NCI-H128 (cell line): ENCODE measurements at regions not wholly inside any gene's neighbourhood (a gene's known extent, or its start where the extent isn't known, plus 50 kb on each side); places are given as distances from the start of the nearest gene placed in this dataset.

Experiments used
- DNase-seq: peaks from one replicate; lab custom pipeline; 2025; ENCODE audit not compliant: unreplicated experiment; lab: John Stamatoyannopoulos, UW

DNA sequence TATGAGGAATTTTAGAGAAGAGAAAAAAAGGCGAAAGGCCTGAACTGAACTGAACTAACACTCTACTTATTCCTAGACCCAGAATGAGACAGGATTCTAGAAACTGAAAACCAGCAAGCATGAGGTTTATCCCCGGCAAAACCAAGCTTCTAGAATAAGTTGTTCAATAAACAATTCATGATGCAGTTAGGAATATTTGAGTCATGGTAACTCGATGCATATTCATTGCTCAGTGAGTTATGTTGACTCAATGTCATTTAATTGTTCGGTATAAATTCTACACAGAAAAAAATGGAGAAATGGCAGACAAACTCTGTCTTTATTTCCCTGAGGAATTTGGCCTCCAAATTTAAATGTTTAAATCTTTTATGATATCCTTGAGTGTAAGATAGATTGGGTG, 321.5 kb downstream of the SATB2 start:
- DNase-seq, result no peak

GRCh38 chr2:199131876-199132275, 325.9 kb downstream of the SATB2 start:
- no peak for DNase-seq

DNA sequence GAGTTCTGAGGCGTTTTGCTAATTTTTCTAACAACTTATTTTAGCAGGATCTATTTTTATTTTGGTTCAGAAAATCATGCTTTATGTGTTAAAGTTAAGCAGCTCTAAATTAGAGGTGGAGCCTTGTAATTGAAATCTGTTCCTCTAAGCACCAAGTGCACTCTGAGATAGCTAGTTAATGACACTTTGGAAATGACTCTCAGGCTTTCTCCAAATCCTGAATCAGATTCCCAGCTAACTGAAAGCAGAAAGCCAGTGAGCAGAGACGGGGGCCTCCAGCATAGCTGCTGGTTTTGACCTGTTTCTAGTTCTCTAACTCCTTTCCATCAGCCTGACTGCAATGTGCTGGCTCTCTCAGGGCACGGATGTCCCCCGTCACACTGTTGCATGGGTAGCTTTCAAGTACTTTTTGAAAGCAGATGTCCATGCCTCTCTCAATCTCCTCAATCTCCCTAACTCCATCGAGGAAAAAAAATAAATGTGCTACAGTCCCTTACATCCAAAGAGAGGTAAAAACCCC, 326.5 kb downstream of the SATB2 start:
- no peak for DNase-seq

- DNase-seq, result no peak
These were observed 327.2 kb downstream of the SATB2 start for GRCh38 chr2:199130501-199130900.

DNA sequence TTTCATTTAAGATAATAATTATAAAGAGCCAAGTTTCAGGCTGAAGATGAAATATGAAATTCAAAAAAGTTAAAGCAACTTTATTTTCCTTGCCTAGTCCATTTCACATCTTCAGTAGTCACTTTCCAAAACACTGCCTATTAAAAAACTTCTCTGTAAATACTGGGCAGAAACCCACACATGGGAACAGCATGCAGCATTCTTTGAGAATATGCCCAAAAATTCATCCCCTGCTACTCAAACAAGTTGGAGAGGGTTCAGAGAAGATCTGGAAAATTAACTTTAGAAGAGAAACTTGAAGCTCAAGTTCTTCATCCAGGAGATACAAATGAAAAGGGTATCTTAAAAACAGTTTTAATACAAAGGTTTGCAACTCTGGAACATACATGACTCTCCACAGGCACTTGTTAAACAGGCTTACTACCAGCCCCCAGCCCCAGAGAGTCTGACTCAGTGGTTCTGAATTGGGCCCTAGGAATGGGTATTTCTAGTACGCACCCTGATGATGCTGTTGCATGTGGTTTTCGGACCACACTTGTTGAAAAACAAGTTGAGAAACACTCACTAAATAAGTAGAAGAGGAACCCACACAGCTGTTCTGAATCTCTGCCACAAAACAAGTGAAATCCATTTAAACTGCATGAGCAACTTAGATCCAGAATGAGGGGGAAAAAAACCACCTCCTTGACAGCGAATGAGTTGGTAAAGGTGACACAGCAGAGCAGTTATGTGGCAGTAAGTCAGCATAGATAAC, 329.1 kb downstream of the SATB2 start:
- no peak for DNase-seq

- DNase-seq, result no peak
These were observed 337.9 kb downstream of the SATB2 start for GRCh38 chr2:199119796-199120195.

DNA sequence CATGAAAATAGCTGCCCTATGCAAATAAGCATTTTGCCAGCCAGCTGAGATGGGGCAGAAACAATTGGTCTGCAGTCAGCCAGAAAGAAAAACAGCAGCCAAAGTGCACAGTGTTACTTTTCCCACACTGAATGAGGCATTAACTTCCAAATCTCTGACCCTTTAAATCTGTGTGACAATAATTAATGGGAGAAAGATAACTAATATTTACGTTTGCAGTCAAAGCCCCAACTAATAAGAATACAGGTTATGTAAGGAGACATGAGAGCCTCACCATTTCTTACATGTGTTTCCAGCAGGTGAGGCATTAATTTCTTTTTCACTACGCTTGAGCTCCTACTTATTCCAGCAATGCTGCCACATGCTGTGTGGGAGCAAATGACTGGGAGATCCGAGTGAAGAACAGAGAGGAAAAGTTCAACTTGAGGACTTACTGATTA, 339.0 kb downstream of the SATB2 start:
- DNase-seq, result no peak

GRCh38 chr2:199115169-199115568, 342.6 kb downstream of the SATB2 start:
- no peak for DNase-seq

DNA sequence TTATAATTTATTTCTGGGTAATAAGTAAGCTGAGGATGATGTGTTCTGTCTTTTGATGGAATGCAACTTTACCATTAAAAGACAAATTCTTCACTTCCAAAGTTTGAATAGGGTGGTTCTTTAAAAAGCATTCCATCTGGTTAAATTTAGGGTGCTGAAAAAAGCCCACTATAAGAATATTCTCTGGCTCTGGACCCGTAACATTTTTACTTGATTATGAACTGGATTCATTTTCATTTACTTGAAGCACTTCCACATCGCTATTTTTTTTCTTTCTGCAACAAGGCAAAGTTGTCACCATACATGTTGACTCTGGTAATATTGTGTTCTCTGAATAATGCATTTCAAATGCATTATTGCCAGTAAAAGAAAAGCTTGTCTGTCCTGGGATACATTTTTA, 344.6 kb downstream of the SATB2 start:
- no peak for DNase-seq

DNA sequence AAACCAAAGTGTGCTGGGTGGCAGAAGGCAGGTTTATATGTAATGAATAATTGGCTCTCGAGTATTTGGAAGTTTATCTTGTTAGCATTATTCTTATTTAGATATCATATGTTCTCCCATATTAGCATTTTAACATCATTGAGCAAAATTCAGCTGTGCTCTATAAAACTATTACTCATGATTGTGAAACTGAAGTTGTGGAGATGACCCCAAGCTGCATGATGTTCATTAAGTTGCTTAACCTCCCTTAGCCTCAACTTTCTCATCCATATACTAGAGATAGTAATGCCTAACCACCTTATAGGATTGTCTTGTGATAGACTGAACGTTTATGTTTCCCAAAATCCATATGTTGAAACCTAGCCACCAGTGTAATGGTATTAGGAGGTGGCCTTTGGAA, 346.3 kb downstream of the SATB2 start:
- no peak for DNase-seq

DNA sequence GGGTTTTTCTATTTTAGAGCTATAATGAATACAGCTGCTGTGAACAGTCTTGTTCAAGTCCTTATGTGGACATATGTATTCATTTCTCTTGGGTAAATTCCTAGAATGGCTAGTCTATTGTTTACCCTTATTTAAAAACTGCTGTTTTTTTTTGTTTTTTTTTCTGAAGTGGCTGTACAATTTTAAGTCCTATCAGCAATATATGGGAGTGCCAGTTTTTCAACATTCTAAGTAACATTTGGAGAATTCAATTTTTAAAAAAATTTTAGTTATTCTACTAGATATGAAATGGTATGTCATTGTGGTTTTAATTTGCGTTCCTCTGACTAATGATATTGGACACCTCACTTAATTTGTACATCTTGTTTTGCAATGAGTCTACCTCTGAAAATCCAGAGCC, 349.7 kb downstream of the SATB2 start:
- no peak for DNase-seq

DNA sequence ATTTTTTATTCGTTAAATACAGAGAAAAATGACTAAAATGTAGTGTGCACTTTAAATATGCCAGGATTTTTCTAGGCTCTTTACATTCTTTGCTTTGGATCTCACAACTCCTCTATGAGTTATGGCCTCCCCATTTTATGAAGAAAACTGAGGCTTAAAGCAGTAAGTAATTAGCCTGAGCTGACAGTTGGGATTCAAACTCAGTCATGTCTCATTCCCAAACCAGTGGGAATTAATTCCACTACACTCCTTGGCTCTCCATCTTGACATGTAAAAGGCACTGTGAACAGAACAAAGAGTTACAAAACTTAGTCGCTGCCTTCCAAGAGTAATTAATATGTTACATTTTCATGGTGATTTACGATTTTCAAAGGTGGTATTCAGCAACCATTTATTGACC, 351.9 kb downstream of the SATB2 start:
- DNase-seq, result no peak

DNA sequence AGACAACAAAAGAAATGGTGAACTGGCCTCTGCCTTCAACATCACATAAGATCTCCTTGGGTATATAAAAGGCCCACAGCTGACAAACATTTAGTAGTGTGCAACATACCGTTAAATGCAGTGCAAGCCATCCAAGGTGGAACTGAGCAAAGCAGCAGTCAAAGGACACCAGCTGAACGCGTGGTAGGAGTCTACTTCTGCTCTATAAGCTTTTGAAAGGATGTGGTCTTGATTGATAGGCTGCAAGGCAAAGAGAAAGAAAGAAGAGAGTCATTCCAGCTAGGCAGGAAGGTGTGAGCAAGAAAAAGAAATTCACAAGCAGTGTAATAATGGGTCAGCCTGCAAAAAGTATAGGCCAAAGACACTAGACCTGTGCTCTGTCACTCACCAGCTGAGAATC, 356.3 kb downstream of the SATB2 start:
- no peak for DNase-seq

GRCh38 chr2:199100326-199101110, 357.2 kb downstream of the SATB2 start:
- no peak for DNase-seq

DNA sequence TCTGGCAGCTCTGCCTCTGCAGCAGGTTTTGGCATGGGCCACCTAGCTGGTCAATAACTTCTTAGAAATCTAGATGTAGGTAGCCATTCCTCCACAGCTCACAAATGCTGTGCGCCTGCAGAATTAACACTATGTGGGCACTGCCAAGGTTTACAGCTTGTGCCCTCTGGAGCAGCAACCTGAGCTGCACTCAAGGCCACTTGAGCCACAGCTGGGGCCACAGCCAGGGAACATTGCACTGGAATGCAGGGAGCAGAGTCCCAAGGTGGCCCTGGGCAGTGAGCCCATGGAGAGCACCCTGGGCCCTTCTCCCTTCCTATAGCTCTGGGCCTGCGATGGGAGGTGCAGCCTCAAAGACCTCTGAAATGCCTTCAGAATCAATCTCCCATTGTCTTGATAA, 365.3 kb downstream of the SATB2 start:
- DNase-seq, result no peak

DNA sequence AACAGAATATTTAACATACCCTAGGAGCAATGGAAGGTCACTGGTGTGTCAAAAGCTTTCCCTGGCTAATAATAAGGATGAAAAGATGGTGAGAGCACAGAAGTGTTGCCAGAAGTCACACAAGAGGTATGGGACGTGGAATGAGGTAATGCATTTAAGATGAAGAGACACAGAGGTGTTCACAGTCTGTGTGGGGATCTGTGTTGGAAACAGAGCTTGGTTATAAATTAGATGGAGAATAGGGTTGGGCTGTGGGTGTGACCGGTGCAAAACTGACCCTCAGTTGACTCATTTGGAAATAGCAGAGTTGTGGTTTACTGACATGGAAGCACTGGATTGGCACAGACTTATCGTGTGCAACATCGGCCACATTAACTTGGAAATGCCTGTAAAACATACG, 372.5 kb downstream of the SATB2 start:
- DNase-seq, result no peak

- DNase-seq, result no peak
These were observed 387.3 kb downstream of the SATB2 start for GRCh38 chr2:199070322-199070949.

DNA sequence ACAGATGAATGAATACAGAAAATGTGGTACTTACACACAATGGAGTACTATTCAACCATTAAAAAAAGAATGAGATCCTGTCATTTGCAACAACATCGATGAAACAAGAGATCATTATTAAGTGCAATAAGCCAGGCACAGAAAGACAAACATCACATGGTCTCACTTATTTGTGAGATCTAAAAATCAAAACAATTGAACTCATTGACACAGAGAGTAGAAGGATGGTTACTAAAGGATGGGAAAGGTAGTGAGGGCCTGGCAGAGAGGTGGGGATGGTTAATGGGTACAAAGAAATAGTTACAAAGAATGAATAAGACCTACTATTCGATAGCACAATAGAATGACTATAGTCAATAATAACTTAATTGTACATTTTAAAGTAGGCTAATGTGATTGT, 393.5 kb downstream of the SATB2 start:
- no peak for DNase-seq

GRCh38 chr2:199057936-199058335, 399.8 kb downstream of the SATB2 start:
- no peak for DNase-seq

DNA sequence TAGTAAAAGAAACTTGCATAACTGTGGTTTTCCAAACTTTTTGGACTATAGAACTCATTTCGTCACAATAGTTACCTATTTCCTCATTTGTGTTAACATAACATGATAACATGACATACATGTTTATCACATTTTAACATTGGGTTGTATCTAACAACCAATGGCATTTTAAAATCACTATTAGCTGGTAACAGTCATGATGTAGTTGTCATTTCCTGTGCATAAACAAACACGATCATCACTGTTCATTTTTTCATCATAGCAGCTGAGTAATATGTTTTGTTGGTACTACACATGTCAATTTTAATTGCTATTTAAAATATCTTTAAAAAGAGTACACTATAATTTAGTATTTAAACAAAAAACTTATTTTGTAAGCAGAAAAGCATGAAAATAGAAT, 402.4 kb downstream of the SATB2 start:
- DNase-seq, result no peak

DNA sequence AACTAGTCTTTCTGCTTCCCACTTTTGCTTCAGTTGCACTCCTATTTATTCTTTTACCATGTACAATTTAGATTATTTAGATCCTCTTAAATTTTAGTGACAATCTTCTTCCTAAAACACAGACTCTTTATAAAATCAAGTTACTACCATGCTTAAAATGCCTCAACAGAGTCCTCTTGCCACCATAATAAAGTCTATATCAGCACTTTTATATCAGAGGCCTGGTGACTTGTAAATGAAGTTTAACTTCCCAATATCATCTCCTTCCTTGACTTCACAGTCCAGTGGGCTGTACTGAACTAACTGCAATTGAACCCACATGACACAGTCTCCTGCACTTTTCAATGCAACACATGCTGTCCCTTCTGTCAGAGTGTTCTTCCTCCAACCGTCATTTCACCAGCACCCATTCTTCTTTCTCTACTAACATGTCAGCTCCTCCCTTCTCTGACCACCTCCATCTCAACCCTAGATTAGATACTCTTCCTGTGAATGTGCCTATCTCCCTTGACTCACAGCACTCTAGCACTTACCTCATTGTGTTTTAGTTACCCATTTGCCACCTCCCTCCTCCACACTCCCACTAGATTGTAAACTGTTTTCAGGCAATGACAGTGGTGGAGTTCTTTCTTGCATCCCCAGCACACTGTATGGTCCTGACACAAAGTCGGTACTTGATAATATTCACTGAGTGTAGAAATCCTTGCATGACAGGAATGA, 414.9 kb downstream of the SATB2 start:
- DNase-seq, result no peak
